SU-DHL-6 (cell line): ENCODE measurements at regions not wholly inside any gene's neighbourhood (a gene's known extent, or its start where the extent isn't known, plus 50 kb on each side); places are given as distances from the start of the nearest gene placed in this dataset.

ENCODE experiments used
- EZH2phosphoT487 ChIP-seq: fragments of 200-600 bp; sonication (generic), shearing (Covaris generic); conservative IDR thresholded peaks from 2 replicates; pipeline ENCODE4 v1.6.1; 2018; ENCODE audit warnings: mild to moderate bottlenecking, antibody characterized with exemption, low read length, moderate library complexity, mixed read lengths
- TF ChIP-seq, protein P1 (sequence below): fragments of 200-600 bp; sonication (generic); IDR thresholded peaks from one replicate; pipeline ENCODE4 v1.5.1; 2017; ENCODE audit warnings: antibody characterized with exemption, mild to moderate bottlenecking, low read length, moderate library complexity; ENCODE audit not compliant: insufficient read depth, poor library complexity, severe bottlenecking

DNA sequence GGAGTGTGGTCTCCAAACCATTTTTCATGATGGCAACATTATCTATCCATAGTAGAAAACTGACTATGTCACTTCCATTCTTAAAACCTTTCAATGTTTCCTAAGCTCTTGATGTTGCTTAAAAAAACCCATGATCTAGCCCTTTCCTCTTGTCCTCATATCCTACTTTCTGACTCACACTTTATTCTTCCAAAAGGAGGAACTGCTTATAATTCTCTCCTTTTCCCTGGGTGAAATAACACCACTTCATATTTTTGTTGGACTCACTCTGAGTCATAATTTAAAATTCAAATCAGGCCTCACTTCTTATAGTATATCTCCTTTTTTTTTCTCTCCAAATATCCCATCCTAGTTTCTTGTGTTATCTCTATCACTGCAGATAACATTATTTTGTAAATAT is 513.9 kb downstream of the MAN2A1 start:
- TF ChIP-seq, protein P1, sequence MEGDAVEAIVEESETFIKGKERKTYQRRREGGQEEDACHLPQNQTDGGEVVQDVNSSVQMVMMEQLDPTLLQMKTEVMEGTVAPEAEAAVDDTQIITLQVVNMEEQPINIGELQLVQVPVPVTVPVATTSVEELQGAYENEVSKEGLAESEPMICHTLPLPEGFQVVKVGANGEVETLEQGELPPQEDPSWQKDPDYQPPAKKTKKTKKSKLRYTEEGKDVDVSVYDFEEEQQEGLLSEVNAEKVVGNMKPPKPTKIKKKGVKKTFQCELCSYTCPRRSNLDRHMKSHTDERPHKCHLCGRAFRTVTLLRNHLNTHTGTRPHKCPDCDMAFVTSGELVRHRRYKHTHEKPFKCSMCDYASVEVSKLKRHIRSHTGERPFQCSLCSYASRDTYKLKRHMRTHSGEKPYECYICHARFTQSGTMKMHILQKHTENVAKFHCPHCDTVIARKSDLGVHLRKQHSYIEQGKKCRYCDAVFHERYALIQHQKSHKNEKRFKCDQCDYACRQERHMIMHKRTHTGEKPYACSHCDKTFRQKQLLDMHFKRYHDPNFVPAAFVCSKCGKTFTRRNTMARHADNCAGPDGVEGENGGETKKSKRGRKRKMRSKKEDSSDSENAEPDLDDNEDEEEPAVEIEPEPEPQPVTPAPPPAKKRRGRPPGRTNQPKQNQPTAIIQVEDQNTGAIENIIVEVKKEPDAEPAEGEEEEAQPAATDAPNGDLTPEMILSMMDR, result no peak
- no peak for TF ChIP-seq EZH2phosphoT487
